HUES64 (cell line): ENCODE measurements at regions not wholly inside any gene's neighbourhood (a gene's known extent, or its start where the extent isn't known, plus 50 kb on each side); places are given as distances from the start of the nearest gene placed in this dataset.
"Not testable (repeated sequence)": the region's sequence is repeated elsewhere in the genome, so short reads cannot be mapped to it uniquely, and the experiment has no call there.

ENCODE experiments used
- H3K27ac ChIP-seq: 2 replicates; pipeline ENCODE4 v1.7.0; 2013; ENCODE audit warnings: low read depth, low read length, inconsistent platforms
- H3K27me3 ChIP-seq: 2 replicates; pipeline ENCODE4 v1.6.1; 2013; ENCODE audit warnings: mild to moderate bottlenecking, low read length; ENCODE audit not compliant: insufficient read depth
- H3K36me3 ChIP-seq: 2 replicates; pipeline ENCODE4 v1.6.1; 2013; ENCODE audit warnings: mild to moderate bottlenecking, low read length; ENCODE audit not compliant: insufficient read depth
- H3K4me1 ChIP-seq: 2 replicates; pipeline ENCODE4 v1.6.1; 2013; ENCODE audit warnings: mild to moderate bottlenecking, low read length, moderate library complexity; ENCODE audit not compliant: insufficient read depth
- H3K4me3 ChIP-seq: 2 replicates; pipeline ENCODE4 v1.5.1; 2013; ENCODE audit warnings: mild to moderate bottlenecking, low read length, moderate library complexity
- H3K9ac ChIP-seq: 2 replicates; pipeline ENCODE4 v1.6.1; 2013; ENCODE audit warnings: mild to moderate bottlenecking, low read depth, low read length
- H3K9me3 ChIP-seq: 2 replicates; pipeline ENCODE4 v1.6.1; 2013; ENCODE audit warnings: low read depth, low read length; ENCODE audit not compliant: insufficient read depth
- WGBS: fragments of 150-250, 120-280 bp; methylation state at CpG from one replicate; pipeline ENCODE4 v1.1.7; 2013; ENCODE audit warnings: missing lambda C conversion rate; 5-methylcytosine and 5-hydroxymethylcytosine counted together

GRCh38 chr17:77560841-77561240 is 397.7 kb upstream of the TNRC6C start:
- no peaks in the 10 kb centered on the region; the same call in 1 of the 2 replicates for H3K4me1 ChIP-seq
- no peaks in the 10 kb centered on the region for H3K9me3 ChIP-seq
- H3K4me3 ChIP-seq: no peak overlapping the region
- no peak overlapping the region for H3K9ac ChIP-seq
- H3K27me3 ChIP-seq: no peaks in the 10 kb centered on the region
- WGBS: 90% methylated on average over 13 of the region's 13 CpGs
- no peaks in the 10 kb centered on the region for H3K36me3 ChIP-seq
- no peak overlapping the region for H3K27ac ChIP-seq

GRCh38 chr17:77562361-77562760 is 396.1 kb upstream of the TNRC6C start:
- not testable (repeated sequence) for H3K4me1 ChIP-seq, H3K36me3 ChIP-seq, H3K4me3 ChIP-seq, H3K27me3 ChIP-seq, H3K9ac ChIP-seq, H3K9me3 ChIP-seq, H3K27ac ChIP-seq
- WGBS: 93% methylated on average over 12 of the region's 12 CpGs

GRCh38 chr17:77563439-77564102 is 394.9 kb upstream of the TNRC6C start:
- H3K27me3 ChIP-seq: no peaks in the 10 kb centered on the region
- H3K9ac ChIP-seq: no peak overlapping the region
- no peak overlapping the region for H3K4me3 ChIP-seq
- H3K36me3 ChIP-seq: no peaks in the 10 kb centered on the region
- 91% methylated on average over 7 of the region's 7 CpGs for WGBS
- no peak overlapping the region for H3K27ac ChIP-seq
- no peaks in the 10 kb centered on the region for H3K4me1 ChIP-seq
- no peaks in the 10 kb centered on the region for H3K9me3 ChIP-seq

GRCh38 chr17:77564278-77564920 is 394.1 kb upstream of the TNRC6C start:
- WGBS: 92% methylated on average over 13 of the region's 13 CpGs
- Histone ChIP-seq H3K36me3 (no peaks in the 10 kb centered on the region), H3K9me3 (no peaks in the 10 kb centered on the region), H3K4me1 (no peaks in the 10 kb centered on the region), H3K4me3 (no peak overlapping the region), H3K27me3 (no peaks in the 10 kb centered on the region), H3K27ac (no peak overlapping the region), H3K9ac (no peak overlapping the region)

- H3K36me3 ChIP-seq: no peaks in the 10 kb centered on the region
- H3K27ac ChIP-seq: no peak overlapping the region
- 93% methylated on average over 7 of the region's 7 CpGs for WGBS
- H3K9ac ChIP-seq: no peak overlapping the region
- no peaks in the 10 kb centered on the region for H3K9me3 ChIP-seq
- H3K4me1 ChIP-seq: no peaks in the 10 kb centered on the region
- H3K27me3 ChIP-seq: no peaks in the 10 kb centered on the region
- no peak overlapping the region for H3K4me3 ChIP-seq
Measured at GRCh38 chr17:77565166-77565565, 393.3 kb upstream of the TNRC6C start.

GRCh38 chr17:77566151-77566550 is 392.4 kb upstream of the TNRC6C start:
- WGBS: 88% methylated on average over 7 of the region's 7 CpGs
- no peaks in the 10 kb centered on the region for H3K27me3 ChIP-seq
- H3K4me3 ChIP-seq: no peak overlapping the region
- no peaks in the 10 kb centered on the region for H3K36me3 ChIP-seq
- no peak overlapping the region for H3K27ac ChIP-seq
- peaks cover 4% of the 10 kb centered on the region; the same call in 1 of the 2 replicates for H3K4me1 ChIP-seq
- no peaks in the 10 kb centered on the region for H3K9me3 ChIP-seq
- H3K9ac ChIP-seq: no peak overlapping the region

GRCh38 chr17:77566566-77567138 is 391.9 kb upstream of the TNRC6C start:
- peaks cover 4% of the 10 kb centered on the region for H3K27me3 ChIP-seq
- H3K4me3 ChIP-seq: no peak overlapping the region
- no peaks in the 10 kb centered on the region for H3K36me3 ChIP-seq
- H3K9me3 ChIP-seq: no peaks in the 10 kb centered on the region
- H3K4me1 ChIP-seq: peaks cover 9% of the 10 kb centered on the region
- no peak overlapping the region for H3K27ac ChIP-seq
- no peak overlapping the region for H3K9ac ChIP-seq
- WGBS: 96% methylated on average over 13 of the region's 13 CpGs

- H3K4me3 ChIP-seq: no peak overlapping the region
- no peak overlapping the region for H3K9ac ChIP-seq
- H3K27ac ChIP-seq: no peak overlapping the region
- H3K36me3 ChIP-seq: no peaks in the 10 kb centered on the region
- 91% methylated on average over 7 of the region's 7 CpGs for WGBS
- peaks cover 16% of the 10 kb centered on the region for H3K4me1 ChIP-seq
- no peaks in the 10 kb centered on the region for H3K9me3 ChIP-seq
- H3K27me3 ChIP-seq: peaks cover 12% of the 10 kb centered on the region
Measured at GRCh38 chr17:77568540-77568939, 390.0 kb upstream of the TNRC6C start.

- Histone ChIP-seq H3K4me1 (peaks cover 16% of the 10 kb centered on the region), H3K9me3 (no peaks in the 10 kb centered on the region), H3K36me3 (no peaks in the 10 kb centered on the region), H3K27me3 (peaks cover 12% of the 10 kb centered on the region), H3K4me3 (no peak overlapping the region), H3K27ac (no peak overlapping the region), H3K9ac (no peak overlapping the region)
- 91% methylated on average over 21 of the region's 21 CpGs for WGBS
Measured at GRCh38 chr17:77569846-77570564, 388.5 kb upstream of the TNRC6C start.

- peaks cover 12% of the 10 kb centered on the region for H3K27me3 ChIP-seq
- no peaks in the 10 kb centered on the region for H3K9me3 ChIP-seq
- no peak overlapping the region for H3K9ac ChIP-seq
- no peak overlapping the region for H3K27ac ChIP-seq
- no peaks in the 10 kb centered on the region for H3K36me3 ChIP-seq
- no peak overlapping the region for H3K4me3 ChIP-seq
- WGBS: 90% methylated on average over 7 of the region's 7 CpGs
- peaks cover 16% of the 10 kb centered on the region for H3K4me1 ChIP-seq
Measured at GRCh38 chr17:77570565-77570898, 388.0 kb upstream of the TNRC6C start.
